ENCODE measurements at regions not wholly inside any gene's neighbourhood (a gene's known extent, or its start where the extent isn't known, plus 50 kb on each side); places are given as distances from the start of the nearest gene placed in this dataset.

DNA sequence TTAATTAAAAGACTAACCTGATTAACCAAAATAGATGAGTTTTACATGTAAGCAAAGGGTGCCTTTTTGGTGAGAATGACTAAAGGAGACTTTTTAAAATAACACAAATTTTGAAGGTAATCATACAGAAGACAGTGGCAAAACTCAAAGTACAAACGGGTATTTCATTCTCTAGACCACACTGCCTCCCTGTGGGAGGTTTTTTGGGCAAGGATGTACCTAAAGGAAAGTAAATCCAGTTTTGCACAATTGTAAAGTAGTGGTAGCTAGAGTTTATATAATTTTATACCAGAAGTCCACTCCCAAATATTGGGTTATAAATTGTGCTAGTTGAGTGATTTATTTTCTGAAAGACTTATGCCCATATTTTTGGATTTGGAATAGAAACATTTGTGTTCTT, 201.0 kb downstream of the PAPSS1 start:
- Histone ChIP-seq H3K4me3 (ENCODE audit: insufficient read depth, low read length, poor library complexity, severe bottlenecking) (no peak overlapping the region), H3K4me2 (ENCODE audit: low read depth, low read length, poor library complexity, severe bottlenecking) (no peak overlapping the region), H3K79me2 (ENCODE audit: insufficient read depth, low read length) (no peaks in the 10 kb centered on the region), H3K36me3 (ENCODE audit: low read length) (no peaks in the 10 kb centered on the region), H4K20me1 (ENCODE audit: low read depth, low read length) (no peaks in the 10 kb centered on the region), H3F3A (ENCODE audit: insufficient read depth) (no peaks in the 10 kb centered on the region), H2AFZ (ENCODE audit: low read depth, low read length, severe bottlenecking) (no peak overlapping the region), H3K9ac (ENCODE audit: low read length) (no peak overlapping the region), H3K9me3 (ENCODE audit: insufficient read depth, low read length) (no peaks in the 10 kb centered on the region), H3K27me3 (ENCODE audit: low read length) (no peaks in the 10 kb centered on the region), H3K9me2 (replicated peaks; ENCODE audit: insufficient read depth, low read length) (no peaks in the 10 kb centered on the region), H3K27ac (ENCODE audit: low read depth, low read length) (no peak overlapping the region)
- TF ChIP-seq CTCF (IDR thresholded peaks at IDR 0.05; ENCODE audit: insufficient read depth, low read length, poor library complexity, severe bottlenecking) (no peak), EZH2phosphoT487 (conservative IDR thresholded peaks at IDR 0.05; ENCODE audit: low read length) (no peak)

DNA sequence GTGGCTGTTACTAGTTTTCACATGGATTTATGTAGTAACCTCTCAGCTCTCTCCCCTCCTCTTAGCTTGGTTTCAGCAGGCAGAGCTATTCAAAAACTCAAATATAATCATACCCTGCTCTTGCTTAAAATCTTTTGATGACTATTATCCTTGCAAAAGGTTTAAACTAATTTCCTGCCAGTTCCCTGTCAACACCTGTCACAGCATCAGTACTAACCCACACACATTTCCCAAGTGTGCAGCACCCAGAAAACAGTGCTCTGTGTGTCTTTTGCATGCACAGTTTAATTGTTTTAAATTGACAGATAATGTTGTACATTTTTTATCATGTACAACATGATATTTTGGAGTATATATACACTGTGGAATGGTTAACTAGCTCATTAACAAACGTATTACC, 202.0 kb downstream of the PAPSS1 start:
- TF ChIP-seq CTCF (IDR thresholded peaks at IDR 0.05; ENCODE audit: insufficient read depth, low read length, poor library complexity, severe bottlenecking) (no peak), EZH2phosphoT487 (conservative IDR thresholded peaks at IDR 0.05; ENCODE audit: low read length) (no peak)
- H3K4me2 ChIP-seq (ENCODE audit: low read depth, low read length, poor library complexity, severe bottlenecking): no peak overlapping the region
- no peak overlapping the region for H2AFZ ChIP-seq (ENCODE audit: low read depth, low read length, severe bottlenecking)
- no peaks in the 10 kb centered on the region for H3K9me3 ChIP-seq (ENCODE audit: insufficient read depth, low read length)
- H3K9me2 ChIP-seq (replicated peaks; ENCODE audit: insufficient read depth, low read length): no peaks in the 10 kb centered on the region
- H3K9ac ChIP-seq (ENCODE audit: low read length): no peak overlapping the region
- no peak overlapping the region for H3K4me3 ChIP-seq (ENCODE audit: insufficient read depth, low read length, poor library complexity, severe bottlenecking)
- no peaks in the 10 kb centered on the region for H3K36me3 ChIP-seq (ENCODE audit: low read length)
- H3F3A ChIP-seq (ENCODE audit: insufficient read depth): no peaks in the 10 kb centered on the region
- H3K27ac ChIP-seq (ENCODE audit: low read depth, low read length): no peak overlapping the region
- H3K79me2 ChIP-seq (ENCODE audit: insufficient read depth, low read length): no peaks in the 10 kb centered on the region
- H3K27me3 ChIP-seq (ENCODE audit: low read length): no peaks in the 10 kb centered on the region
- H4K20me1 ChIP-seq (ENCODE audit: low read depth, low read length): no peaks in the 10 kb centered on the region

- no peaks in the 10 kb centered on the region for H3F3A ChIP-seq (ENCODE audit: insufficient read depth)
- no peaks in the 10 kb centered on the region for H3K27me3 ChIP-seq (ENCODE audit: low read length)
- no peaks in the 10 kb centered on the region for H3K36me3 ChIP-seq (ENCODE audit: low read length)
- H3K9me2 ChIP-seq (replicated peaks; ENCODE audit: insufficient read depth, low read length): no peaks in the 10 kb centered on the region
- no peak overlapping the region for H3K4me3 ChIP-seq (ENCODE audit: insufficient read depth, low read length, poor library complexity, severe bottlenecking)
- H2AFZ ChIP-seq (ENCODE audit: low read depth, low read length, severe bottlenecking): no peak overlapping the region
- no peak for TF ChIP-seq EZH2phosphoT487 (conservative IDR thresholded peaks at IDR 0.05; ENCODE audit: low read length)
- TF ChIP-seq CTCF (IDR thresholded peaks at IDR 0.05; ENCODE audit: insufficient read depth, low read length, poor library complexity, severe bottlenecking): no peak
- no peak overlapping the region for H3K9ac ChIP-seq (ENCODE audit: low read length)
- no peaks in the 10 kb centered on the region for H4K20me1 ChIP-seq (ENCODE audit: low read depth, low read length)
- H3K27ac ChIP-seq (ENCODE audit: low read depth, low read length): no peak overlapping the region
- H3K9me3 ChIP-seq (ENCODE audit: insufficient read depth, low read length): no peaks in the 10 kb centered on the region
- H3K79me2 ChIP-seq (ENCODE audit: insufficient read depth, low read length): no peaks in the 10 kb centered on the region
- no peak overlapping the region for H3K4me2 ChIP-seq (ENCODE audit: low read depth, low read length, poor library complexity, severe bottlenecking)
Observed at GRCh38 chr4:107512549-107512948, 207.5 kb downstream of the PAPSS1 start.

- Histone ChIP-seq H3K9me2 (replicated peaks; ENCODE audit: insufficient read depth, low read length) (no peaks in the 10 kb centered on the region), H4K20me1 (ENCODE audit: low read depth, low read length) (no peaks in the 10 kb centered on the region), H3F3A (ENCODE audit: insufficient read depth) (no peaks in the 10 kb centered on the region), H2AFZ (ENCODE audit: low read depth, low read length, severe bottlenecking) (no peak overlapping the region), H3K27me3 (ENCODE audit: low read length) (no peaks in the 10 kb centered on the region), H3K4me3 (ENCODE audit: insufficient read depth, low read length, poor library complexity, severe bottlenecking) (no peak overlapping the region), H3K79me2 (ENCODE audit: insufficient read depth, low read length) (no peaks in the 10 kb centered on the region), H3K9ac (ENCODE audit: low read length) (no peak overlapping the region), H3K9me3 (ENCODE audit: insufficient read depth, low read length) (no peaks in the 10 kb centered on the region), H3K27ac (ENCODE audit: low read depth, low read length) (no peak overlapping the region), H3K36me3 (ENCODE audit: low read length) (no peaks in the 10 kb centered on the region), H3K4me2 (ENCODE audit: low read depth, low read length, poor library complexity, severe bottlenecking) (no peak overlapping the region)
- TF ChIP-seq CTCF (IDR thresholded peaks at IDR 0.05; ENCODE audit: insufficient read depth, low read length, poor library complexity, severe bottlenecking): no peak
Observed at GRCh38 chr4:107509615-107510014, 210.4 kb downstream of the PAPSS1 start.

Data from SU-DHL-6 (cell line).